K562 (cell line): ENCODE measurements at regions not wholly inside any gene's neighbourhood (a gene's known extent, or its start where the extent isn't known, plus 50 kb on each side); places are given as distances from the start of the nearest gene placed in this dataset.

Experiments used
- ATAC-seq: fragments of 200-7000 bp; cut with Tn5 transposase; 3 replicates; pipeline ENCODE4 v1.9.1; 2020; ENCODE audit warnings: moderate library complexity
- BruUV-seq: library from RNA; stranded (reverse); fragments of 400-500 nt; replicated peaks from 2 replicates; lab custom pipeline; 2021; lab: Mats Ljungman, UMichigan
- CTCF ChIA-PET: fragments of 300-600 bp; formaldehyde crosslinking; extraction: SDS; loops from one replicate; lab custom pipeline; 2021; ENCODE audit warnings: low intra/inter-chr PET ratio; lab: Yijun Ruan, JAX
- POLR2A ChIA-PET: fragments of 300-600, 350-650 bp; sonication (Branson Sonifier 250); formaldehyde crosslinking; extraction: SDS; loops from one replicate; lab custom pipeline; 2021; ENCODE audit warnings: antibody characterized with exemption, inconsistent platforms; lab: Yijun Ruan, JAX
- DNase-seq, 4 experiments: peaks; one replicate each; pipeline versions ENCODE4 v3.0.0 to v3.0.0-alpha.2; 2011 to 2018; ENCODE audit warnings: low spot score in 3 of 4, mixed read lengths in 3 of 4; ENCODE audit errors: extremely low read depth in 1 of 4
- FAIRE-seq: peaks from 2 replicates; lab custom pipeline; 2011; peaks lifted over from hg19 to GRCh38; lab: Jason Lieb, UNC
- H2AFZ ChIP-seq: 2 replicates; pipeline ENCODE4 v1.6.0; 2011; ENCODE audit warnings: low read depth, low read length, control low read depth, inconsistent platforms
- H3K27ac ChIP-seq: fragments of 200-600 bp; 3 replicates; pipeline ENCODE4 v1.8.0; 2011; ENCODE audit warnings: low read depth, mild to moderate bottlenecking, control low read depth, inconsistent platforms, low read length, moderate library complexity, mixed read lengths; ENCODE audit errors: extremely low read depth
- H3K27me3 ChIP-seq, 2 experiments: fragments of 300-600 bp in 1 of 2; 2 replicates in 1 of 2; 3 replicates in 1 of 2; pipeline versions ENCODE4 v1.6.0 to v1.8.0; 2011; ENCODE audit warnings: inconsistent platforms in 2 of 2, low read length in 2 of 2, mild to moderate bottlenecking in 1 of 2, mixed read lengths in 1 of 2, moderate library complexity in 1 of 2; ENCODE audit not compliant: control insufficient read depth in 2 of 2, insufficient read depth in 2 of 2
- H3K36me3 ChIP-seq: fragments of 300-600 bp; 3 replicates; pipeline ENCODE4 v1.8.0; 2011; ENCODE audit warnings: mild to moderate bottlenecking, low read length, inconsistent platforms; ENCODE audit not compliant: control insufficient read depth, insufficient read depth
- H3K4me1 ChIP-seq, 2 experiments: fragments of 200-600 bp in 1 of 2; replicated peaks in 1 of 2; 2 replicates in 1 of 2; 3 replicates in 1 of 2; pipeline versions ENCODE4 v1.5.1 to v1.8.0; 2011; ENCODE audit warnings: inconsistent platforms in 2 of 2, low read length in 2 of 2, mild to moderate bottlenecking in 1 of 2, mixed read lengths in 1 of 2, moderate library complexity in 1 of 2; ENCODE audit not compliant: control insufficient read depth in 2 of 2, insufficient read depth in 2 of 2
- H3K4me2 ChIP-seq: 2 replicates; pipeline ENCODE4 v1.6.1; 2011; ENCODE audit warnings: low read length, control low read depth, inconsistent platforms, mixed read lengths; ENCODE audit not compliant: insufficient read depth
- H3K4me3 ChIP-seq: fragments of 200-600 bp; sonication (generic), shearing (Covaris generic); 2 replicates; pipeline ENCODE4 v1.5.1; 2016; ENCODE audit warnings: control low read depth, inconsistent platforms
- H3K79me2 ChIP-seq: fragments of 200-600 bp; 3 replicates; pipeline ENCODE4 v1.8.0; 2011; ENCODE audit warnings: low read length, inconsistent platforms; ENCODE audit not compliant: control insufficient read depth, insufficient read depth
- H3K9ac ChIP-seq, 2 experiments: 2 replicates each; pipeline versions ENCODE4 v1.6.0 to v1.6.1; 2011; ENCODE audit warnings: low read depth in 2 of 2, low read length in 2 of 2, control low read depth in 1 of 2, inconsistent platforms in 1 of 2, mild to moderate bottlenecking in 1 of 2, mixed read lengths in 1 of 2; ENCODE audit not compliant: insufficient read depth in 1 of 2
- H3K9me1 ChIP-seq: one replicate; pipeline ENCODE4 v1.6.0; 2011; ENCODE audit warnings: inconsistent platforms, mild to moderate bottlenecking, low read length, moderate library complexity; ENCODE audit not compliant: control insufficient read depth, insufficient read depth
- H3K9me3 ChIP-seq: replicated peaks from 2 replicates; pipeline ENCODE4 v1.5.1; 2011; ENCODE audit warnings: low read depth, low read length, inconsistent platforms; ENCODE audit not compliant: control insufficient read depth, insufficient read depth
- H4K20me1 ChIP-seq: replicated peaks from 2 replicates; pipeline ENCODE4 v1.6.1; 2011; ENCODE audit warnings: low read length, inconsistent platforms, mixed read lengths; ENCODE audit not compliant: control insufficient read depth, insufficient read depth
- ILK ChIP-seq: fragments of 450-650 bp; IDR thresholded peaks from 2 replicates; pipeline ENCODE4 v1.6.1; 2016; ENCODE audit warnings: missing genetic modification characterization, low read depth, mild to moderate bottlenecking, missing compliant biosample characterization, moderate library complexity, borderline replicate concordance
- MXI1 ChIP-seq: IDR thresholded peaks from 2 replicates; pipeline ENCODE4 v1.6.1; 2011; ENCODE audit warnings: low read depth, mild to moderate bottlenecking, improper control_type of control experiment, low read length
- PHF8 ChIP-seq: fragments of 200-600 bp; sonication (generic); IDR thresholded peaks from 2 replicates; pipeline ENCODE4 v1.6.1; 2012; ENCODE audit warnings: mixed run types, mild to moderate bottlenecking, inconsistent platforms, low read length, moderate library complexity, borderline replicate concordance
- POLR2A ChIP-seq: fragments of 450-650 bp; conservative IDR thresholded peaks from 2 replicates; pipeline ENCODE4 v1.6.1; 2016
- SMC3 ChIP-seq: conservative IDR thresholded peaks from 2 replicates; pipeline ENCODE4 v1.6.1; 2011; ENCODE audit warnings: low read depth, low read length, improper control_type of control experiment; ENCODE audit not compliant: insufficient read depth
- WGBS: fragments of 100-300 bp; shearing (Covaris generic); methylation state at CpG from one replicate; pipeline ENCODE4 v1.1.6; 2016; ENCODE audit warnings: low coverage, mixed read lengths; ENCODE audit not compliant: insufficient coverage; ENCODE audit errors: missing lambda C conversion rate; 5-methylcytosine and 5-hydroxymethylcytosine counted together
- in situ Hi-C: fragments of 300-500 bp; cut with MboI; formaldehyde crosslinking; loops from 4 replicates; pipeline ENCODE4 v1.15.0; 2018; ENCODE audit warnings: inconsistent platforms, mixed read lengths
- intact Hi-C: fragments of 100-400 bp; cut with micrococcal nuclease; formaldehyde crosslinking; loops from 2 replicates; pipeline ENCODE4 v1.14.2; 2022
- TF ChIP-seq, protein P1 (sequence below): IDR thresholded peaks from 2 replicates; pipeline ENCODE4 v1.6.1; 2012; ENCODE audit warnings: low read depth, low read length, improper control_type of control experiment, borderline replicate concordance

DNA sequence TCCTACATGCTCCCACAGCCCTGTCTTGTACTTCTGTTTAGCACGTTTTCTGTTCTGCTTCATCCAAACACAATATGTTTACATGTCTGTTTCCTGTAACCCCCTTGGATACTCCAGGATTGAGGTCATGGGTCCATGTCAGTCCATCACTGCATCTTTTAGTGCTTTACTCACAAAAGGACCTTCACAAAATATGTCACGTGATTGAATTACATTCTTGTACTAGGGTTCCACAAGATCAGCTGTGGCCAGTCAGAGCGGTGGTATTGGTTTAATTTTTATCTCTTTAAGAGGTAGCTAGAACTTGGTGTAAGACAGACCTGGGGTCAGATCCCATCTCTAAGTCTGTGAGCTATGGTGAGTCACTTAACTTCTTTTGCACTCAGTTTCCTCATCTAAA is 201.2 kb upstream of the FAM78B start (continued):
- TF ChIP-seq, protein P1, sequence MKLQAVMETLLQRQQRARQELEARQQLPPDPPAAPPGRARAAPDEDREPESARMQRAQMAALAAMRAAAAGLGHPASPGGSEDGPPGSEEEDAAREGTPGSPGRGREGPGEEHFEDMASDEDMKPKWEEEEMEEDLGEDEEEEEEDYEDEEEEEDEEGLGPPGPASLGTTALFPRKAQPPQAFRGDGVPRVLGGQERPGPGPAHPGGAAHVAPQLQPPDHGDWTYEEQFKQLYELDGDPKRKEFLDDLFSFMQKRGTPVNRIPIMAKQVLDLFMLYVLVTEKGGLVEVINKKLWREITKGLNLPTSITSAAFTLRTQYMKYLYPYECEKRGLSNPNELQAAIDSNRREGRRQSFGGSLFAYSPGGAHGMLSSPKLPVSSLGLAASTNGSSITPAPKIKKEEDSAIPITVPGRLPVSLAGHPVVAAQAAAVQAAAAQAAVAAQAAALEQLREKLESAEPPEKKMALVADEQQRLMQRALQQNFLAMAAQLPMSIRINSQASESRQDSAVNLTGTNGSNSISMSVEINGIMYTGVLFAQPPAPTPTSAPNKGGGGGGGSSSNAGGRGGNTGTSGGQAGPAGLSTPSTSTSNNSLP, result no peak

DNA sequence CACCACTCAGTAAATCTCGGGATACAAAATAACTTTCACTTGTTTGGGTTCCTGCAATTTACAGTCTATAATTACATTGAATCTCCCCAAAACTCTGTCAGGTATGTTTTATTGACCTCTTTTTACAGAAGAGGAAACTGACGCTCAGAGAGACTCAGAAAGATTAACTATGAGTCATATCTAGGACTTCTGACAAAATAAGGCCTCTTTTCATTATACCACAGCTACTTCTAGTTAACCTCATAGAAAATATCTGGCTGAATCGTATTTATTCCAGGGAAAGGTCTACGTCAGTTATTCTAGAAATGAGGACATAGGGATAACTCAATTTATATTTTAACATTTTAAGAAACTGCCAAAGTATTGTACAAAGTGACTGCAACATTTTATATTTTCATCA is 211.1 kb upstream of the FAM78B start:
- no peaks in the 10 kb centered on the region for H3K9me3 ChIP-seq
- no peaks in the 10 kb centered on the region for H3K79me2 ChIP-seq
- H2AFZ ChIP-seq, result no peak overlapping the region
- in situ Hi-C loops, result no loop called here
- no peak overlapping the region for H3K27ac ChIP-seq
- ChIA-PET POLR2A (no interaction called here), CTCF (no interaction called here)
- DNase-seq, result no peak
- H3K9me1 ChIP-seq, result no peaks in the 10 kb centered on the region
- no peaks in the 10 kb centered on the region for H4K20me1 ChIP-seq
- WGBS, result 5% methylated on average over 4 of the region's 4 CpGs
- no peak overlapping the region for H3K9ac ChIP-seq
- FAIRE-seq, result no peak
- TF ChIP-seq SMC3 (no peak), PHF8 (no peak), POLR2A (no peak), MXI1 (no peak), ILK (tag) (no peak)
- H3K4me2 ChIP-seq, result no peak overlapping the region
- ATAC-seq, result no peak
- no peak overlapping the region for H3K4me3 ChIP-seq
- BruUV-seq, result no TSS peak
- peaks cover 4 to 6% of the 10 kb centered on the region in 2 experiments; a peak in 3 of 5 replicates for H3K27me3 ChIP-seq
- no peaks in the 10 kb centered on the region for H3K36me3 ChIP-seq
- intact Hi-C loops, result no loop called here
- no peaks in the 10 kb centered on the region for H3K4me1 ChIP-seq
